HL-60 (cell line): ENCODE measurements at regions not wholly inside any gene's neighbourhood (a gene's known extent, or its start where the extent isn't known, plus 50 kb on each side); places are given as distances from the start of the nearest gene placed in this dataset.

Experiments used
- CTCF ChIP-seq: IDR thresholded peaks from one replicate; pipeline ENCODE4 v1.5.1; 2011; ENCODE audit warnings: low read length, control low read depth, inconsistent platforms; ENCODE audit not compliant: insufficient read depth
- GABPA ChIP-seq: IDR thresholded peaks from 2 replicates; pipeline ENCODE4 v1.6.1; 2012; ENCODE audit warnings: low read depth
- POLR2AphosphoS5 ChIP-seq: IDR thresholded peaks from 2 replicates; pipeline ENCODE4 v1.6.1; 2012; ENCODE audit warnings: low read depth
- SPI1 ChIP-seq: IDR thresholded peaks from 2 replicates; pipeline ENCODE4 v1.6.1; 2012; ENCODE audit warnings: low read depth, mild to moderate bottlenecking, borderline replicate concordance
- TF ChIP-seq, protein P1 (sequence below): IDR thresholded peaks from 2 replicates; pipeline ENCODE4 v1.6.1; 2012; ENCODE audit warnings: low read depth; ENCODE audit not compliant: insufficient replicate concordance

DNA sequence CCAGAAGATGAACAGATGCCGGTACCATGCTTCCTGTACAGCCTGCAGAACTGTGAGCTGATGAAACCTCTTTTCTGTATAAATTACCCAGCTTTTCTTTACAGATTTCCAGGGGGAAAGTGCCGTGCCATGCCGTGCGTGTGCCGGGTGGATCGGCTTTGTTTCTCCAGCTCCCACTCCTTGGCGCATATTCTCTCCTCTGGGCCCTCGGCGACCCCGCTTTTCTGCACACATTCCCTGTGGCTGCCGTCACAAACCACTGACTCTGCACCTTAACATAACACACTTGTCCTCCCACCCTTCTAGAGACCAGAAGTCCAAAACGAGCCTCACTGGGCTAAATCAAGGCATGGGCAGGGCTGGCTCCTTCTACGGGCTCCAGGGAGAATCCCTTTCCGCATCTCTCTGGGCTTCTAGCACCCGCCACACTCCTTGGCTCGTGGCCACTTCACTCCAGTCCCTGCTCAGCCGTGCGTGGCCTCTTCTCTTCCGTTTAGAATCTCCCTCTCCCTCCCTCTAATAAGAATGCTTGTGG is 164.9 kb downstream of the C16orf95 start:
- TF ChIP-seq CTCF (no peak), POLR2AphosphoS5 (no peak), GABPA (no peak), SPI1 (no peak)
- TF ChIP-seq, protein P1, sequence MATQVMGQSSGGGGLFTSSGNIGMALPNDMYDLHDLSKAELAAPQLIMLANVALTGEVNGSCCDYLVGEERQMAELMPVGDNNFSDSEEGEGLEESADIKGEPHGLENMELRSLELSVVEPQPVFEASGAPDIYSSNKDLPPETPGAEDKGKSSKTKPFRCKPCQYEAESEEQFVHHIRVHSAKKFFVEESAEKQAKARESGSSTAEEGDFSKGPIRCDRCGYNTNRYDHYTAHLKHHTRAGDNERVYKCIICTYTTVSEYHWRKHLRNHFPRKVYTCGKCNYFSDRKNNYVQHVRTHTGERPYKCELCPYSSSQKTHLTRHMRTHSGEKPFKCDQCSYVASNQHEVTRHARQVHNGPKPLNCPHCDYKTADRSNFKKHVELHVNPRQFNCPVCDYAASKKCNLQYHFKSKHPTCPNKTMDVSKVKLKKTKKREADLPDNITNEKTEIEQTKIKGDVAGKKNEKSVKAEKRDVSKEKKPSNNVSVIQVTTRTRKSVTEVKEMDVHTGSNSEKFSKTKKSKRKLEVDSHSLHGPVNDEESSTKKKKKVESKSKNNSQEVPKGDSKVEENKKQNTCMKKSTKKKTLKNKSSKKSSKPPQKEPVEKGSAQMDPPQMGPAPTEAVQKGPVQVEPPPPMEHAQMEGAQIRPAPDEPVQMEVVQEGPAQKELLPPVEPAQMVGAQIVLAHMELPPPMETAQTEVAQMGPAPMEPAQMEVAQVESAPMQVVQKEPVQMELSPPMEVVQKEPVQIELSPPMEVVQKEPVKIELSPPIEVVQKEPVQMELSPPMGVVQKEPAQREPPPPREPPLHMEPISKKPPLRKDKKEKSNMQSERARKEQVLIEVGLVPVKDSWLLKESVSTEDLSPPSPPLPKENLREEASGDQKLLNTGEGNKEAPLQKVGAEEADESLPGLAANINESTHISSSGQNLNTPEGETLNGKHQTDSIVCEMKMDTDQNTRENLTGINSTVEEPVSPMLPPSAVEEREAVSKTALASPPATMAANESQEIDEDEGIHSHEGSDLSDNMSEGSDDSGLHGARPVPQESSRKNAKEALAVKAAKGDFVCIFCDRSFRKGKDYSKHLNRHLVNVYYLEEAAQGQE: no peak
